NCI-H1930 (cell line): ENCODE measurements at regions not wholly inside any gene's neighbourhood (a gene's known extent, or its start where the extent isn't known, plus 50 kb on each side); places are given as distances from the start of the nearest gene placed in this dataset.
"Not testable (repeated sequence)": the region's sequence is repeated elsewhere in the genome, so short reads cannot be mapped to it uniquely, and the experiment has no call there.

ENCODE experiments used
- DNase-seq, 2 experiments: peaks; one replicate each; lab custom pipeline; 2025; lab: John Stamatoyannopoulos, UW

DNA sequence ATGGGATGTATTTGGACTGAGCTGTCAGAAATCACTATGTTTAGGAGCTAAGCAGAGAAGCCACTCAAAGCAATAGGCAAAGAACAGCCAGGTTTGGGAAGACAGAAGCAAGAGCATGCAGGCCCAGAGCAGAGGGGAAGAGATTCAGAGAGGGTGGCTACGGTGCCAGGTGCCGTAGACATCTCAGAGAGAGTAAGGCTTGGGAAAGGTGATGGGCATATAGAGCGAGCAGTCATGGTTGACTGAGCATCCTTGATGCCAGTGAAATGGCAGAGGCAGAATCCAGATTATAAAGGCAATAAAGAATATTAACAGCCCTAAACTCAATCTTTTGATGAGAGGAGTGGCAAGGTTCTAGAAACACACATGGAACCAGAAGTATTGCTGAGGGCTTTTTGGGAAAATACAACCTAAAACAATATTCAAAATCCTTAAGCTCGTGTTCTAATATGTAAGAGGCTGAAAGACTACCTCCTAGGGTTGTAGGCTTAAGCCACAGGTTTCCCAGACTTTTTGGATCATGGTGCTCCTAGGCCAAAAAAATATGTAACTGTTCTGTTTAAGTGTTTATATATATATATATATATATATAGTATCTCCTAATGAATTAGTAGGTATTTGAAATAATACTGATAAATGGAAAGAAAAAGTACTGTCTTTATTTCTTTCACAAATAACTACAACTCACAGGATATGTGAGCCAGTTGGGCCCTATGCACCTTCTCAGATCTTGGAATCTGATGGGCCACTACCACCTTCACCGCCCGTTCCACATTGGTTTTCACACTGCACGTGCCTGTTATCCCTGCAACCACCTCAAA is 113.3 kb downstream of the MYCN start:
- no peak for DNase-seq

DNA sequence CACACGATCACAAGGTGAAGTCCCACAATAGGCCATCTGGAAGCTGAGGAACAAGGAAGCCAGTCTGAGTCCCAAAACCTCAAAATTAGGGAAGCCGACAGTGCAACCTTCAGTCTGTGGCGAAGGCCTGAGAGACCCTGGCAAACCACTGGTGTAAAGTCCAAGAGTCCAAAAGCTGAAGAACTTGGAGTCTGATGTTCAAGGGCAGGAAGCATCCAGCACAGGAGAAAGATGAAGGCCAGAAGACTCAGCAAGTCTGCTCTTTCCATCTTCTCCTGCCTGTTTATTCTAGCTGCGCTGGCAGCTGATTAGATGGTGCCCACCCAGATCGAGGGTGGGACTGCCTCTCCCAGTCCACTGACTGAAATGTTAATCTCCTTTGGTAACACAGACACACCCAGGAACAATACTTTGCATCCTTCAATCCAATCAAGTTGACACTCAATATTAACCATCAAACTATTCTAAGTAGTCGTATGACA is 112.3 kb downstream of the MYCN start:
- not testable (repeated sequence) for DNase-seq

DNA sequence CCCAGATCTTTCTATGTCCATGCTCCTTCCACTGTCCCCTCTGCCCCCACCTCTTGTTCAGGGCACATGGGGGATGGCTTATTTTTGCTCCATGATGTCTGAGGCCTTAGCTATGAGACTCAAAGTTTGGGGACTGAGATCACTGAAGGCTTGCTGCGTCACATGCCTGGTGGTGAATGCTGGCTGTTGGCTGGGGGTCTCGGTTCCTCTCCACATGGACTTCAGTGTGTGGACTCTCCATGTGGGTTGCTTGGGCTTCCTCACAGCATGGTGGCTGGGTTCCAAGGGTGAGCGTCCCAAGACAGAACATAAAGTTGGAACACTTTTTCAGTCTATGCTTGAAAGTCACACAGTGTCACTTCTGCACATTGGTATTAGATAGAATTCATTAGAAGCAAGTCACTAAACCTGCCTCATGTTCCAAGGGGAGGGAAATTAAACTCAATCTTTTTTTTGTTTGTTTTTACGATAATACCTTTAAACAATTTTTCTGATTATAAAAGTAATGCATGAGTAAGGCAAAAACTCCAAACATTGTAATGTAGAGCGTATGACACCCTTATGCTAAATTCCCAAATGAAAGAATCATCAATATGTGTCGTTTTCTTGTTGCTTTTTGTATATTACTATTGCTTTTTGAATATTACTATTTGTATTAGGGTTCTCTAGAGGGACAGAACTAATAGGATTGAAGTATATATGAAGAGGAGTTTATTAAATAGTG is 111.7 kb downstream of the MYCN start:
- no peak for DNase-seq

DNA sequence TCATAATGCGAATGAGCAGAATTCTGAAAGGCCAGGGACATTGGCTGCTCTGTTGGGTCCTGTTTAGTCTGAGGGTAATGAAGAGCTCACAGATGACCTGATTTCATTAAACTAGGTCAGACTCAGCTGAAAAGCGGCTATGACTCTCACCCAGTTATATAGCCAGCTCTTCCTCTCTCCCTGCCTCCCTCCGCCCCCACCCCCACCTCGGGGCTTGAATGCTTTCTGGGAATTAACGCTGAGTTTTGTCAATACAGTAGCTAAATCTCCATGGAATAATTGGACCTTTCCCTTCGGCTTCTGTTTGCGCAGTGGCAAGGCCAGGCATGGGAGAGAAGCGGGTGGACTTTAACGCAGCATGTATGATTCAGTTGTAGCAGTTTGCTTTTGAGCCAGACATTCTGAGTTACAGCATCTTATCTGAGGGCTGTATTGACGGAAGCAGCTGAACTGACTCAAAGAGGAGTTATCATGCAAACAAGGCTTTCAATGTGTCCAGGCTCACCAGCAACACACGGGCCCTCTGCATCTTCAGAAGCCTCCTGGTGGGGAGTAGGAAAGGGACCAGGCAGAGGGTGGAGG is 110.6 kb downstream of the MYCN start:
- peak; percentile 40 to 58 for DNase-seq

DNA sequence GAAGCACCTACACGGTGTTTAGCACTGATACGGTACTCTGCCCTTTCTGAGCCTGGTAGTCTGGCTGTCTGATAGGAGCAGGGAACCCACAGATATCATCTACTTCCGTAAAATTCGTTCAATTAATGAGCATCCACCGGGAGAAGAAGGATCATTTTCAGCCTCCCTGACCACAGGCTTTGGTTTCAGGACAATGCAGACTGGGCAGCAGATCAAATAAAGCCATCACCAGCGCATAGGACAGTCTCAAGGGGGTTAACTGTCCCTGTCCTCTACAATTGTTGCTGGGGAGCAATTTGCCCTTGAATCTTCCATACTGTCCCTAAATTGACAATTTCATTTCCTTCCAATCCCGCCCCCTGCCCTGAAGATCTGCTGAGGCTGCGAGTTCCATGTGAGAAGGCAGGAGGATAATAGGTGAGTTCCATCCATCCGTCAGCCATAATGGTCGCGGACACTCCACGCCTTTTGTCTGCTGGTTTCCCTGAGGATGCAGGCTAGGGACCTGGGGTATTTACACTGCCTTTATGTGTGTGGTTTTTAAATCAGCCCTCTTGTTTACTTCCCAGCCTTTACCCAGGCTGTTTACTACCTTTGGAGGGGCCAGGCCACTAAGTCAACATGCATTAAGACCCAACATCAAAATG is 110.0 kb downstream of the MYCN start:
- peak; percentile 40 to 58 for DNase-seq

DNA sequence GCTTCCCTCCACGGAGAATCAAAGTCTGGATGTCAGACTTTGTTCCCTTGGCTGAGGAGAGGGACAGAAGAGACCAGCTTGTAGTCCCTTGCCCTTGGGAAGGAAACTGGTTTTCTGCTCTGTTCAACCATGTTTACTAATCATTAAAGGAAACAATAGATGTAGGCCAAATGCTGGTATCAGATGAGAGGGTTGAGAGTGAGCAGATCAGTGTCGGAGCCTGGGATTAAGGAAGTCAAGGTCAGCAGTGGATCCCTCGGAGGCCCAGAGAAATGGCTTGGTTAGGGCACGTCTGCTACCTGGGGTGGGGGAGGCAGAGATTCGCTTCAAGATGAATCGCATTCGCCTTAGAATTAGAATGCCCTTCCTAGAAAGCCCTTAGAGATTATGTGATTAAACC is 109.1 kb downstream of the MYCN start:
- DNase-seq, result no peak

DNA sequence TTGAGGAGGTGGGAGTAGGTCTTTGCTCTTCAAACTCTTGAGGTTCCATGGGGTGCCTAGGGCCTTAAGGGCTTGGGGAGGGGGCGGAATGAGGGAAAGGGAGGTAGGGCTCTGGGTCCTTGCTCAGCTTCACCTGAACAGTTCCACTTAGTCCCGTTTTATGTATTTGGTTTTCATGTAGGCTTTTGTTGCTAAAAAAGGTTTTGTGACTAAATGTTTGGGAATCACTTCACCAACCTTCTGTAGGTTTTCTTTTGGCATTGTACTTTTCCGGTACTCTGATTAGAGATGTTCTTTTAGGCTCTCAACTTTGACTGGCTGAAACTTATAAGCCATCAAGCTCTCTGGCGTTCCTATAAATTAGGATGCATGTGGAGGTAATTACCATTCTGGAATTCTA is 108.1 kb downstream of the MYCN start:
- no peak for DNase-seq

DNA sequence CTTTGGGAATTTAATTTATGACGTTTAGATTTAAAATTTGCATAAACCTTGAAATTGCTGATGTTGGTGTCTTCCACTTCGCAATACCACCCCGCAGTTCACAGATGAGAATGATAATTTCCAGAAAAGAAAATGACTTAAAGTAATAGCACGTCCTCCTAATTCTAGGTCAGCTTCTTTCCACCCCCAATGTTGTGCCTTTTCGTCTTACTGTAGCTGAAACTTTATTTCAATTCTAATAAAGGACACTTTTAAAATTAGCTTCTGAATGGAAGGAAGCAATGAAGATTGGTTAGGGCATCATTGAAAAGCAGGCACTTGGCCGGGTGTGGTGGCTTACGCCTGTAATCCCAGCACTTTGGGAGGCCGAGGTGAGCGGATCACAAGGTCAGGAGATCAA is 107.4 kb downstream of the MYCN start:
- no peak for DNase-seq

DNA sequence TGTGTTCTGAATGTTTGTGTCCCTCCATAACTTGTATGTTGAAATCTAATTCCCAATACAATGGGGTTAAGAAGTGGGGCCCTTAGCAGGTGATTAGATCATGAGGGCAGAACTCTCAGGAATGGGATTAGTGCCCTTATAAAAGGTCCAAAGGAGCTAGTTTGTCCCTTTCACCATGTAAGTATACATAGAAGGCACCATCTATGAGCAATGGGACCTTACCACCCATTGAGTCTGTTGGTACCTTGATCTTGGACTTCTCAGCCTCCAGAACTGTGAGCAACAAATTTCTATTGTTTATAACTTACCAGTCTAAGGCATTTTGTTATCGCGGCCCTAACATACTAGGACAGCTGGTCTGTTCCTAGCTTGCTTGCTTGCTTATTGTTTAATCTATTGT is 106.3 kb downstream of the MYCN start:
- no peak for DNase-seq

DNA sequence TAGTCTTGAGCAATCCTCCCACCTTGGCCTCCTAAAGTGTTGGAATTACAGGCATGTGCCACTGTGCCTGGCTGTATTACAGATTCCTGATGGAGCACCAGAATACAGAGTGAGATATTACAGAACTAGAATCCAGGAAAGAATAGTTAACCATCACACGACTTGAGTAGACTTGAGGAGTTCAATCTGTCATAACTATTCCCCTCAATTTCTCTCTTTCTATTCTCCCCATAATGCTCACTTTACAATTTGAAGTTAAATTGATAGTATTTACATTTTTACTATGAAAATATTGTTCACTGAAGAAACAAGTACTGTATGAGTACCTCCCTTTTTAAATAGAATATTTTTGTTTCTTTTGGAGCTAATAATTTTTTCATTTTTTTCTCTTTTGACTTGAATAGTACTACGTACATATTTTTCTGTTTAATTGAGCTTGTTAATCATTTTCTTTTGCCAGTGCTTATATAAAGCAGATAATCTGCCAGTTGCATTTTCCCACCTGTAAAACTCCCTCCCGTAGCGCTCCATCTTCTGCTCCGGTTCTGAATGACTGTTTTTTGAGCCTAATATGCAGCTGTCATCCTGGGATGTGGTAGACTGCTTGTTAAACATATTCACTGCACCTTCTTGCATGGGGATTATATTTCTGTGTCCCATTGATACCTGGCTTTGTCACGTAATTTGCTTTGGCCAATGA is 105.5 kb downstream of the MYCN start:
- no peak for DNase-seq

DNA sequence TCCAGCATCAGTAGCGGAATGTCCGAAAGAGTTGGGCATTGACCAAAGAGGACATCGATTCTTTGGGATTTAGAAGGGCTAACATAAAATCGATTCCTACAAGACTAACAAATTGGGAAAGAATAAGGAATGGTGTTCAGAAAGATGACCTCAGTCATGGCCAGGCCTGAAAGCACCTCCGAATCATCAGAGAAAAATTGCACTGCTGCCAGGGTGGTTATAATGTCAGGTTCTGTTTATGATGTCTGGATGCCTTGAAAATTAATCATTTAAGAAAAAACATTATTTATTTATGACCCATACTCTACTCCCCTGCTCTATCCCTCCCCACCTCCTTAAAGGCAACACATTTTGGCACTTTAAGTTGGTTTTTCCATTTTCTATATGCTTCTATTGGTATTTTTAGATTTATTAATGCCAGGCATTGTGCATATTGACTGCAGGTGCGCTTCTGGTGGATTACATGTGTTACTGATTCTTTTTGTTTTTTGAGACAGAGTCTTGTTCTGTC is 104.7 kb downstream of the MYCN start:
- DNase-seq, result no peak

DNA sequence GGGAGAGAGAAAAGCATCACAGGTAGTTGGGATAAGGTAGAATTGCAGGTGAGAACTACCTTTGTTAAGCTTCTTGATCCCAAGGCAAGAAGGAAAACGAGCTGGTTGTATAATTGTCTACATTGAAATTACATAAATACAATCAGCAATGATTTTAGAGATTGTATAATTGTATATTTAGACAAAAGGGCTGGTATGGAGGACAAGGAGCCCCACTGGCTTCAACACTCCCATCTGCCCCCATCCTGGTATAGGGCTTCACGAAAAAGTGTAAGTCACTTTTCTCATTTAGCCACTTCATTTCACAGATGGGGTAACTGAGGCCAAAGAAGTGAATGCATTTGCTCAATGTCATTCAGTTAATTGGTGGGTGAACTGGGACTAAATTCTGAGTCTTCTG is 103.3 kb downstream of the MYCN start:
- DNase-seq, result no peak

DNA sequence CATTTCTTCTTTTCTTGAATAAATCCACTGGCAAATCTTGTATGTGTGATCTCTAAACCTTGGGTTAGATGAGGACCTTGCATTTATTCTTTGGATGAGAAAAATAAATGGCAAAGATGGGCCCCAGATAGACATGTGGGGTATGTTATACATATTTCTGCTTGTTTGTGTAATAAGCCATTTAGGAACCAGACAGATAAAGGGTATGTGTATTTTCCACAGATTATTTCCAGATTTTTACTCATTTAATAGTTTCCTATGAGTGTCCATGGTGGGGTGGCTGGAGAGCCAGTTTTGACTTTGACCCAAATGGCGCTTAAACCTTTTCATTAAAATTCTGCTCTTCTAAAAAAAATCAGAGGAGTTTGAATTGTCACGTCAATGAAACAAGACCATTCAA is 102.8 kb downstream of the MYCN start:
- DNase-seq, result no peak

DNA sequence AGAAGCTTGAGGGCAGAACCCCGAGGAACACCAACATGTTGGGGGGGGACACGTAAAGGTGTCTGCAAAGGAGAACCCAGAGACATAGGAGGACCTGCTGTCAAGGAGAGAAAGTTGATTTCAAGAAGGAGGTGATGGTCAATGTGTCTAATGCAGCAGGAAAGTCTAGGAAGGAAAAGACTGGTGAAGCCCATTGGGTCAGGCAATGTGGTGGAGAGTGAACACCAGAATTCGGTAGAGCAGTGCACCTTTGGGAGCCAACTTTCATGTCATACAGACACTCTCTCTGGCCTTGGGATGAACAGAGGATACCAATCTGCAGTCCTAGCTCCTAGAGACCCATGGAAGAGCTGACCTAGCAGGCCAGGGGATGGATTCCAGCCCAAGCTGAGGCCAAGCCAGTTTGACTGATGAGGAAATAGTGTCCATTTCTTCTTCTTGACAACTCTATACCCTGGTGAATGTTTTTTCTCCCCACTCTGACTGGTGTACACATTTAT is 101.9 kb downstream of the MYCN start:
- DNase-seq, result no peak

DNA sequence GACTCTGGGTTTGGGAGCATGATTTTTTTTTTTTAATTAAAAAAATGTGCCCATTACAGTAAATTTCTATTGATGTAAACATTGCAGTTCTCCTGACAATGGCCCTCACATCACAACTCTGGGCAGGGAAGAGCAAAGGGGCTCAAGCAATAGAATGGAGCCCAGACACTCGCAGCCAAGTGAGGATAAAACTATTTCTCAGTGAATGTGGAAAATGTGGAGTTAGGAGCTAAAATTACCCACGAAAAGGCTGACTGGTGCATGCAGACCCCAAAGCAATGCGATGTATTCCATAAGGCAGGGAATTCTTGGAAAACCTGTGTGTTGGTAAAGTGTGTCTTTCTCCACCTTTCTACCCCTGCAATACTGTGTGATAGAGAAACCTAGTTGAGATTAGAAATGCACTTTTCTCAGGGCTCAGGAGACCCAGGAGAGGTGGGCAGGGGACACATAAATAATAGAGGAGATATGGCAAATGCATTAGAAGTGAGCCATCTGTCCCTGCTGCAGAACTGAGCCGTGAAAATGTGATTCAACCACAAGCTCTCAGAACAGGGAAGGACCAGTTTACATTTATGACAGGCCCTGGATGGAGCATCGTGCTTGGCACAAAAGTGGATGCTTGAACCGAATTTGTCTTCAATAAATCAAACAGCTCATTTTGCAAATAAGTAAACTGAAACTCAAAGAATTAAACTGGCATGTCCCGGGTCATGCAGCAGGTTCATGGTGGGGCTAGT is 100.1 kb downstream of the MYCN start:
- DNase-seq, result no peak

DNA sequence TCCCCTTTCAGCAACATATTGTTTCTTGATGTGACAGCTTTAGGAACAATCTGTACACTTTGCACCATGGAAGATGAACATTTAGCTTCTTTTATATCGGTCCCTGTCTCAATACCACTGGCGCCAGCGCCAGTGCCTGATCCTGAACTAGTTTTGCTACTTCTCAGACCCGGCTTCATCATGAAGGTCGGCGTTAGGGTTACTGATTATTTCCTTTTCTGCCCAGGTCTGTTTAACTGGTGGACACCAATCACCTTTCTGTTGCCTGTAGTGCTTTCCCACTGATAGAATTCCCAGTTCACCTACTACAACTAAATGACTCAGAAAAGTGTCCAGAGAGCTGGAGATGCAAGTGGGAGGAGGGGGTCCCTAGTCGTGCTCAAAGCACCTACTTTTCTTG is 99.5 kb downstream of the MYCN start:
- no peak for DNase-seq

DNA sequence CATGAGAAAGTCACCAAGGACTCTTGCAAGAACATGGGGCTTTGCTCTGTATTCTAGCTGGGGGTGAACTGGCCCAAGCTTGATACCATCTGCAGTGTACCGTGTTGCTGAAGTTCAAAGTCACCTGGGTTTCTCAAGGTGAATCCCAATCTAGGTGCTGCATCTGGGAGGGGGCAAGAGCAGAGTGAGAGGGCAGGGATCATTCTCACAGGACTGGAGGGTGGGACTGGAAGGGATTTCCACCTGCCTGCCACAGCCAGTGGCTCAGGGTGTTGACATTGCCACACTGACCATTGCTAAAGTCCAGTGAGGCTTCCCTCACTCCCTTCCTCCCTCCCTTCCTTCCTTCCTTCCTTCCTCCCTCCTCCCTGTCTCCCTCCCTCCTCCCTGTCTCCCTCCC is 98.7 kb downstream of the MYCN start:
- no peak for DNase-seq

DNA sequence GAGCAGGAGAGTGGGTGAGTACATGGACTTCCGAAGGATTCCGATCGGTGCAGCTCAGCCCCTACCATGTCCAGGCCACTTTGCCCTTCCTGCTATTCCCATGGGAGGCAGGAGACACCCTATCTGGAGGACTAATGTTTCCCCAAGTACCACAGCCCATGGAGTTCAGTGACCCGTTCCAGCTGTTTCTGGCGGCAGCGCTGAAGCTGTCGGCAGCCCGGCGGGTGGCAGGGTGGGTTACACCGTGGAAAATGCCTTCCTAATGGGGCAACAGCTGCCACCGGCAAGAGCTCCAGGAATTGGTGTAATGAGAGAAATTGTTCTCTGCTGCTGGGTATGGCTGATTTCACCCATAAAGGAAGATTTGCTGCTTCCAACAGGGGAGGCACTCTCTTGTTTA is 98.3 kb downstream of the MYCN start:
- DNase-seq, result no peak

DNA sequence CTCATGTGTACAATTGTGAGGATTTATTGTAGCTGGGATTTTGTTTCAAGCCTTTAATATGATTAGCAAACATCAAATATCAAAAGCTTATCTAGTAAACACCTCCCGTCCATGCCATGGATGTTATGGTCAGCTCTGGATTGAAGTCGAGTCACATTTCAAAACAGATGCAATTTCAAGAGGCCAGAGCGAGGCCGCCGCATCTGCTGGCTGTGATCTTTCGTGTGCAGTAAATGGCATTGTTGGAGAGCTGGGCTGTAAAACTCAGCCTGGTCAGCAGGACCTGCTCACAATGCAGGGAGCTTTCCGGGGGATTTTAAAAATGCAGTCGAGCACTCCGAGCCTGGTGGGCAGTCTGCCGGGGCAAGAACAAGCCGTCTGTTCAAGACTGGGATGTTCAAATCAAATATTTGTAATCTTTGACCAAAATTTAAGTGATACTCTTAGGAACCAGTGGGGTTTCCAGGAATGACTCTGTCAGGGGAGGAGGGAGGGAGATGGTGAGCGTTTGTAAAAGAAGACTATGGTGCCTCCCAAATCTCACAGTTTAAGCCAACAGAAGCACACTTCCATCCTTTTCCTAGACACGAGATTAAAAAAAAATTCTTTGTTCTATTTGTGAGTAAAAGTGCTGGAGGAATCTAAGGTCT is 97.6 kb downstream of the MYCN start:
- DNase-seq, result no peak

DNA sequence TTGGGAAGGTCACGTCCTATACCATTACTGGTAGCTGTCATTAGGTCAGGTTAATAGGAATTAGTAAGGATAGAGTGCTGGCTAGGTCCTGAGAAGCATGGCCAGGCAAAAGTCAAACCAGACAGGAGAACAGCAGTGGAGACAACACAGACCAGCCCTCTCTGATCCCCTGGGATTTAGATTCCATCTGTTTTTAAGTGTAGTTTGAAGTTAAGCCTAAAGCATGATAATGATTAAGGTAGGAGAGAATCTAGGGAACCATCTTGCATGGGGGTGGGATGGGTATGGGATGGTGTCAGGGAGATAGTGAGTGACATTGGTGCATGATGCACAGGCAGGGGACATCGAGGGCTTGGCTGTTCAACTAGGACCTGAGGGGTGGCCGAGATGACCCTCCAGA is 96.6 kb downstream of the MYCN start:
- no peak for DNase-seq
